Stimulated activated CD4-positive, alpha-beta T cell treated with anti-CD3 and anti-CD28 coated beads, Interleukin-1b, Interleukin-23, amount 100 ng/mL, for 4 hours (primary cell): ENCODE measurements at regions not wholly inside any gene's neighbourhood (a gene's known extent, or its start where the extent isn't known, plus 50 kb on each side); places are given as distances from the start of the nearest gene placed in this dataset.
"Not testable (repeated sequence)": the region's sequence is repeated elsewhere in the genome, so short reads cannot be mapped to it uniquely, and the experiment has no call there.

ENCODE experiments used
- DNase-seq, 2 donors: peaks; one replicate each; pipeline ENCODE4 v3.0.0-alpha.2; 2020; ENCODE audit warnings: low read depth in 2 of 2

DNA sequence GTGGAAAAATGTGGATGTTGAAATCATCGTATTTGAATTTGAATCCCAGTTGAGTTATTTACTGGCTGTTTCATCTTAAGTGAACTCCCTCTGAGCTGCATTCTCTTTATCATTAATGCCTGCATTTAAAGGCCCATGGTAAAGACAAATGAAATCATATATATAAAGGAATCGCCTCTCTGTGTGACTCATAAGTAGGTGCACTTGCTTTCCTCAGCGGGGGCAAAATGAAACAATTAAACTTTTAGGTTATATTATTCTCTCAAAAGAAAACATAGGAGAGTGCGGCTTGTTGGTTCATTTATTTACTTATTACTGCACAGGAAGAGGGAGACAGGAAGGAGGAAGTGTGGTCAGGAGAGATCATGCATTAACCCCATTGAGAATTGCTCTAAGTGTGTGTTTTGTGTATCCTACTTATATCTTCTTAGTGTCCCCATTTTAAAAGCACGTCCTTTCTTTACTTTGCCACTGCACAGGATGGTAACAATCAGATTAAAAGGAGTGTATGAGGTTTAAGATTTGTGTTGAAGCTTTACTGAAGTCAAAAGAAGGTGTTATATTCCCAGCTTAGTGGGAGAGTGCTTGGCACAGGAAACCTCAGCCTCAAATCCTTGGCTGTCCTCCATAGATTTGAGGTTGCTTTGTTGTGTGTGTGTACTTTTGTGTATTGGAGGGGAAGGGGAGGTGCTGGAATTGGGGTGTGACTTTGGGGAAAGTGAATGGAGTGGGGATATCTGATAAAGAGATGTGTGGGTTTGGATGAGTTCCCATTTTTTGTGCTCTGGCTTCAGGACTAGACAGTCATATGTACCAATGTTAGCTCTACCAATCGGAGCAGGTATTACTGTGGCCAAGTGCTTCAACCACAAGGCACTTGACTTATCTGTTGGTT is 595.8 kb upstream of the NR2F2 start:
- DNase-seq = no peak

DNA sequence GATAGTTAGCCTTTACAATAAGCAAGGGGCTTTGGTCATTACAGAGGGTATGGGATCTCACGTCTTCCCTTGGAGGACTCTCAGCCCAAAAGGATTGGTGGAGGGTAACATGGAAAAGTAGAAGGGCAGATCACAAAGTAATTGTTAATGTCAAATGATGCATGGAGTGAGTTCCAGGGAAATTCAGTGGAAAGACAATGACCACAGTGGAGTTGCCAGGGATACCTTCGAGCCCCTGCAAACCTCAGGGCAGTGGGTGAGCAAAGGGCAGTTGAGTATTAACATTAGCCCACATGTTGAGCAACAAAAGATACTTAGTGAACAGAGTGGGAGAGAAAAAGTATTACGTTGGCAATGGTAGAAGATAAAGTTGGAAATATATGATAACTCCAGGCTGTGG is 593.4 kb upstream of the NR2F2 start:
- no peak for DNase-seq

DNA sequence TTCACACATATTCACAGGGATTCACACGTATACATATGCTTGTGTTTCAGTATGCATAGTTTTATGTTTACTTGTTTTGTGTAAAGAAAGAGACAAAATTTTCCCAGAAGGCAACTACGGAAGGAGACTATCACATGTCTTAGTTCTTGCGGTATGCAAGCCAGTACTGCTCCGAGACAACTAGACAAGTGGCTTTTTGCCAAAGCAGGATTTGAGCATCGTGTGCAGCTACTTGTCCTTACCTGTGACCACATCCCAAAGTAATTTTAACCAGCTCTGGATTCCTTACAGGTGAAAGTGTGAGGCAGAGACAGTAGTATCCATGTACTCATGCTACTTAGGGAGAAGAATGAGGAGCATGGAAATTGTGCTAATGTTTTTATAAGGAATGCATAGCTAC is 591.4 kb upstream of the NR2F2 start:
- DNase-seq = no peak

DNA sequence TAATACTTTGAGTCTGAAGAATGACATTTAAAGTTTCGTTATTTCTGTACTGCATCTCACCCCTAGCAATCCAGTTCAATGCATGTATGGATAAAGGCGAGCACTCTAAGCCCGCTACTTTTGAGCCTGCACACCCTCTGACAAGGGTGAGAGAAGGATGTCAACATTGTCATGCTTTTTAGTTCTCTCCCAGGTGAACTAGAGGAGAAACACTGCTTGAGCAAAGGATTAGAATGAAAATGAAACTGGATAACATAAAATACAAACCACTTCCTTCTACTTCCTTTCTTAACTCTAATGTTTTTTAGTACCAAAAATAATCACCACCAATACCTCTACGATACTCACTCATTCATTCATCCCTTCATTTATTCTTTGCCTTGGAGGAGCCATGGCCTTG is 588.7 kb upstream of the NR2F2 start:
- DNase-seq = no peak

DNA sequence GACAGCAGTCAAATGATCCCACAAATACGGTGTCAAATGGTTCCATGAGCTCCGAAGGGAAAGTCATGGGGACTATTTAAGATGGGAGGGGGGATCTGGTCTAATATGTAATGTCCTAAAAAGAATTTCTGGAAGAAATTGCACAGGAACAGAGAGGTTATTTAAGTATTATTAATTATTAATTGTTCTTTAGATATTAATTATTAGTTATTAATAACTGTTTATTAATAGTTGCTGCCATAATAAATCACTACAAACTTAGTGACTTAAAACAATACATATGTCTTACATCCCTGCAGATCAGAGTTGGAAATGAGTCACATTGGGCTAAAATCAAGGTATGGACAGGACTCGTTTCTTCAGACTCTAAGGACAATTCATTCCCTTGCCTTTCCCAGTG is 588.2 kb upstream of the NR2F2 start:
- no peak for DNase-seq

DNA sequence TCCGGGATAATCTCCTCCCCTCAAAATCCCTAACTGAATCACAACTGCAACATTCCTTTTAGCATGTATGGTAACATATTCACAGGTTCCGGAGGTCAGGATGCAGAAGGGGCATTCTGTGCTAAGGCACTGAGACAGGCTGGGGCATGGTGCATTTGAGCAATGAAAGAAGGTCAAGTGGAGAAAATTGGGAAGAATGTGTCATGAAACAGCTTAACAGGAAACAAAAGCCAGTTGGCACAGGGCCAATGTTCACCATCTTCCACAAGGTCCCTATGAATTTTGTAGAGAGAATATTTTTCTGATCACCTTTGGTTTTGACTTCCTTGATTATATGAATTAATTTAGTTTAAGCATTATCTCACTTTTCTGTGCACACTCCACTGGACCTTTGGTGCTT is 587.7 kb upstream of the NR2F2 start:
- DNase-seq = no peak

DNA sequence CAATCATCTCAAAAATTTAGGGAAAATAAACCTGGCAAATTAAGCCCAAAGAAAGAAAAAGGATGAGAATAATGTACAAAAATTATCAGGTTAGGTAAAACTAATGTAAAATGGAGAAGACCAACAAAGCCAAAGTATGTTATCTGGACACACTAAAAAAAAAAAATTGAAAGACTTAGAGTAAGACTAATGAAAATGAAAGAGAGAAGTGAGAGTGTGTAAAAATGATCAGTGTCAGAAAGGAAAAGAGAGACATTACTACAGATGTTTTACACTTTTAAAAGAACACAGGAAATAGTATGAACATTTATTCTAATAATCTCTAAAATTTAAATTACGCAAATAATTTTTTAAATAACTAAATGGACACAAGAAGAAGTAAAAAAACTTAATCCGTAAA is 573.3 kb upstream of the NR2F2 start:
- no peak for DNase-seq

DNA sequence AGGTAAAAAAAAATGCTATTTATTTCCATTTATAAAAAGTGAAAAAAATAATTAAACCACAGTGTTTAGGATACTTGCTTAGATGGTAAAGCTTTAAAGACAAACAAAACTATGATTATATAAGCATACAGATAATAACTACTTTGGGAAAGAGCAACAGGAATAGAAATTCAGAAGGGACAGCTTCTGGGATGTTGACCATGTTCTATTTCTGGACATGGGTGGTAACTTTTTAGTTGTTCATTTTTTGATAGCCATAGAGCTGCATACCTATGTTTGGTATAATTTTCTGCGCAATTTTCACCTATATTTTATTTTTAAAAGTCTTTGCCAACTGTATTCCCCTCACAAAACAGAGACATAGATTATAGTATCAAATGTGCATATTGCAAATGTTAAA is 572.0 kb upstream of the NR2F2 start:
- DNase-seq = no peak

DNA sequence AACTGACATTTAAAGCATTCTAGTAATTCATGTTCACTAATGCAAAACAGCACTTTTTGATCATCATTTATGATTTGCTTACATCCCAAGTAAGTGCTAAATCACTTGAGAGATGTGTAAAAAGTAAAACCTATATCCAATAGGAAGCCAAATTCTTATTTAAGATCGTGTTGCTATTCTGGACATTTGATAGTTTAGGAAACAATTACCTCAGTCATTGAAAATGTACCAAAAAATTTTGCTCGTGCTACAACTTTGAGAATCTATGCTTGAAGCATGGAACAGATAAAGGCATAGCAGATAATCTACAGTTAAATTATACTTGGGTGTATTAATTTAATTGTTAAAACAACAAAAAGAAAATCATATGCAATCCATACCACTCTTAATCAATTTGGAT is 571.6 kb upstream of the NR2F2 start:
- no peak for DNase-seq

DNA sequence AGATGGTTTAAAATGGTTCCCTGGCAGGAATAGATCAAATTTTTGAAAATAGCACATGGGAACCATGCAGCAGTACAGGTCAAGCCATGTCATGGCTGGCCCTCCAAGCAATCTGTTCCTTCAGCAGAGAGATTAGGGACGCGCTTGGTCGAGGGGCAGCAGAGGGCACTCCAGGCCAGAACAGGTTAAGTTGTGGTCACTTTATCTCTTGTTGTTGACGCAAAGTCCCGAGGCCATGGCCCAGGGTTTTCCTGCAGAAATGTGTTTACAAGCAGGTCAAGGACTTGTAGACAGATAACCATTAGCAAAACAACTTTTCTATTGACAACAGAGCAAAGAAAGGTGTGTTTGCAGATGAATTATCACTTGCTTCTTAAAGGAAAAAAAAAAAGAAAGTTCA is 570.0 kb upstream of the NR2F2 start:
- DNase-seq = no peak

DNA sequence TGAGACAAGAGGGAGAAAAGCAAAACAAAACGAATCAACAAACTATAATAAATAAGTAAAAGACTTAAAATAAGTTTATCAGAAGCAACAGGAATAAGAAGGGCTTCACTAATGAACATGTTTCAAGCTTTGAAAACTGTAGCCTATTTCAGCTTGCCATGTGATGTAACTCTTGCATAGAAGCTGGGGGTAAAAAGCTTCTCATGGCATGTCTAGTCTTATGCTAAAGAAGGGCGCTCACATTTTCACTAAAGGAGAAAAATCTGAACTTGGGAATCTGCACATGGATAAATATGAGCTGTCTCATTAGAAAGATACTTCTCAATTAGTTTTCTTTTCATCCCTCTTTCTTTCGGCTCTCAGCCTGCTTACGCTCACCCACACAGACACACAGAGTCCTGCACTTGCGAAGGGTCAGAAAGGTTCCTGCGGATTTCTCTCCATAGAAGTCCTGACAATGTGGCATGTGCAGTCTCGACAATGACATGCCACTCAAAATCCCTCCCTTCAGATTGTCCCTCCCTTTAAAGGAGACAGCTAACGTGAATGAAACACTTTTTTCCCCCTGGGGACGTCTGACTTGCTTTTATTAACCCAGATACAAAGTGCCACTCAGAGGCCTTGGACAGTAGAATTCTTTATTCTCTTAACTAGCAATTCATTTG is 568.9 kb upstream of the NR2F2 start:
- DNase-seq = no peak

DNA sequence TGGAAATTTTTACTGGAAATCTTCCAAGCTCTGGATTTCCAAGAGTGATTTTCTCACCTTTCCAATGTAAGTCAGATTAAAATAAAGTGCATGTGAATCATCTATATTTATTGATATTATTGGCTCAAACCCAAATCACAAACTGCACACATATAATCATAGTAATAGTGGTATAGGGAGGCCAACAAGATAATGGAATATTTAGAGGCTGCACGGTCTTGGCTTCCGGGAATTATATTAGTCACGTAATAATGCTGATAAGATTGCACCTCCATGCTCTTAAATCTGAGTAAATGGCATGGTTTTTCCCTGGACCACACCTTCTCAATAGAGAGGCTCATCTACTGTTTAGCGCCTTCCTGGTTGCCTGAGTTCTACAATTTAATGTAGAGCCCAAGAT is 567.1 kb upstream of the NR2F2 start:
- DNase-seq = no peak

DNA sequence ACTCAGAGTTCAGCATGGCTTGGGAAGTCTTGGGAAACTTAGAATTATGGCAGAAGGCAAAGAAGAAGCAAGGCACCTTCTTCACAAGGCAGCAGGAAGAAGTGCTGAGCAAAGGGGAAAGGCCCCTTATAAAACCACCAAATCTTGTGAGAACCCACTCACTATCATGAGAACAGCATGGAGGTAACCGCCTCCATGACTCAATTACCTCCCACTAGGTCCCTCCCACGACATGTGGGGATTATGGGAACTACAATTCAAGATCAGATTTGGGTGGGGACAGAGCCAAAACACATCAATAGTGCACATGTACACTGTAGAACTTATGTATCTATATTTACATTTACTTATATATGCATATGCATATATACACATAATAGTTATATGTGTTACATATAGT is 565.3 kb upstream of the NR2F2 start:
- DNase-seq = no peak

DNA sequence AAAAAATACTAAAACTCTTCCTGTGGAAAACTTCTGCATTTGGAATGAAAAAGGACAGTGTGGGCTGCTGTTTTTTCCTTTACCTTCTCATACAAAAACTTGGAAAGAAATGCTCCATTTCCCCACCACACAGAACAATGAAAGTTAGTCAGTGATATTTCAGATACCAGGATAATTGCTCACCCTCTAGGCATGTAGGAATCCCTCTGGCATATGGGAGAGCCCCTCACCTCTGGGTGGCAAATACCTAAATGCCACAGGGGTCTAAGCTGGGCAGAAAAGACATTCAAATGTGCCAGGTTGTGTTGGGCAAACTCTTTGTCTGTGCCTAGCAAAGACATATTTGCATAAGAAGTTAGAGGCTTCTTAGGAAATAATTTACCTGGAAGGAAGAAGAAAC is 560.3 kb upstream of the NR2F2 start:
- DNase-seq = no peak

DNA sequence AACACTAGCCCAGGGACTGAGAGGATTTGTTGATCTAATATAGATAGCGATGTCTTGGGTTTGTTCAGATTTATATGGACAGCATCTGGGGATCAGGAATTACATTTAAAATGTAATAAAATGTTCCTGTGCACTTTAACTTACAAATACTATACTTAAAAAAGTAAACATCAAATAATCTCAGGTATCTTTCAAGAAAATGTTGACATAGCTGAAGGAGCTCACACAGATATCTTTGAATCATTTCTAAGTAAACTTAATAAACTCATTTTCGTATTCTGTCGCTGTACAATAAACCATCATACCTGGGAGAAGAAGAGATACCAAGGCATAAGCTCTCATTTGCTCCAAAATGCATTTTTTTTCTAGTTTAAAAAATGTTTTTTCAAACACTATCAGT is 557.5 kb upstream of the NR2F2 start:
- DNase-seq = no peak

DNA sequence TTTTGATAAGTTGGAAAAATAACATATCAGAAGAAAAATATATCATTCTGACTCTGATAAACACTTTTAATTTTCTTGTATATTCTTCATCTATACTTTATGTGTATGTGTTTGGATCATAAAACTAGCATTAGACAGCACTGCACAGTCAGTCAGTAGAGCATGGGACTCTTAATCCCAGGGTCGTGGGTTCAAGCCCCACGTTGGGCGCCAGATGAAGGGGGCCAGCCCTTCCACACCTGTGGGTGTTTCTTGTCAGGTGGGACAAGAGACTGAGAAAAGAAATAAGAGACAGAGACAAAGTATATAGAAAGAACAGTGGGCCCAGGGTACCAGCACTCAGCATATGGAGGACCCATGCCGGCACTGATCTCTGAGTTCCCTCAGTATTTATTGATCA is 546.0 kb upstream of the NR2F2 start:
- DNase-seq = no peak

DNA sequence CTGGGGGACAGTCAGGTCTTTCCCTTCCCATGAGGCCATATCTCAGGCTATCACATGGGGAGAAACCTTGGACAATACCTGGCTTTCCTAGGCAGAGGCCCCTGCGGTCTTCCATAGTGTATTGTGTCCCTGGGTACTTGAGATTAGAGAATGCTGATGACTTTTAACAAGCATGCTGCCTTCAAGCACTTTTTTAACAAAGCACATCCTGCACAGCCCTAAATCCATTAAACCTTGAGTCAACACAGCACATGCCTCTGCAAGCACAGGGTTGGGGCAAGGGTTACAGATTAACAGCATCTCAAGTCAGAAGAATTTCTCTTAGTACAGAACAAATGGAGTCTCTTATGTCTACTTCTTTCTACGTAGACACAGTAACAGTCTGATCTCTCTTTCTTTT is 545.2 kb upstream of the NR2F2 start:
- not testable (repeated sequence) for DNase-seq

DNA sequence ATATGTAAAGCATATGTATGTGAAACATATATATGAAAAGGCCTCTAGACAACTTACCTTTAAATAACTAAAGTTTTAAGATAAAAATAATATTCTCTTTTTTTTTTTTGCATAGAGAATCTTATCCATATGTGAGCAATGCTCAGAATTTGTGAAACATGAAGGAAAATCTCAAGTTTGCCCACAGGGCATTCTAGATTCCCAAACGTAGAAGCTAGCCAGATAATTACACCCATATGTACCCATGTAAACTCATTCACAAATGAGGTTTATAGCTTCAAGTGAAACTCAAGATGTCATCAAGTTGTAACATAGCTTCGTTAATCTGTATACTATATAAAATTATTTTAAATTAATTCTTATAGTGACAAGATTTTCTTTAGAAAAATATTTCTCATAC is 537.3 kb upstream of the NR2F2 start:
- DNase-seq = no peak

DNA sequence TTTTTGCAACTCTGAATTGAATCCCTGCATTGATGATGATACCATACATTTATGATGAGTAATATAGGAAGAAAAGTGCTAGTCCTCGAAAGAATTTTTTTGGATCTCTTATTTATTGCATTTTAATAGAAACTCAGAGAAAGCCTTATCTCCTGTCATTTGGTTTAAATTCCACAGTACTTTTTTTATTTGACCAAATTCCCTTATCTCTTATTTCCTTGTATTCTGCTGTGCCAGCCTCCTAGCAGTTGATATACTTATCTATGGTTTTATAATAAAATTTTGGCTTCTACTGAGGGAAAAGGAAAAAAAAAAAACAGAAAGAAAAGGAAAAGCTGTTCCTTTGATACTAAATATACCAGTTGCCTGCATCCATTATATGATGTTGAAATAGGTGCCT is 535.1 kb upstream of the NR2F2 start:
- no peak for DNase-seq

DNA sequence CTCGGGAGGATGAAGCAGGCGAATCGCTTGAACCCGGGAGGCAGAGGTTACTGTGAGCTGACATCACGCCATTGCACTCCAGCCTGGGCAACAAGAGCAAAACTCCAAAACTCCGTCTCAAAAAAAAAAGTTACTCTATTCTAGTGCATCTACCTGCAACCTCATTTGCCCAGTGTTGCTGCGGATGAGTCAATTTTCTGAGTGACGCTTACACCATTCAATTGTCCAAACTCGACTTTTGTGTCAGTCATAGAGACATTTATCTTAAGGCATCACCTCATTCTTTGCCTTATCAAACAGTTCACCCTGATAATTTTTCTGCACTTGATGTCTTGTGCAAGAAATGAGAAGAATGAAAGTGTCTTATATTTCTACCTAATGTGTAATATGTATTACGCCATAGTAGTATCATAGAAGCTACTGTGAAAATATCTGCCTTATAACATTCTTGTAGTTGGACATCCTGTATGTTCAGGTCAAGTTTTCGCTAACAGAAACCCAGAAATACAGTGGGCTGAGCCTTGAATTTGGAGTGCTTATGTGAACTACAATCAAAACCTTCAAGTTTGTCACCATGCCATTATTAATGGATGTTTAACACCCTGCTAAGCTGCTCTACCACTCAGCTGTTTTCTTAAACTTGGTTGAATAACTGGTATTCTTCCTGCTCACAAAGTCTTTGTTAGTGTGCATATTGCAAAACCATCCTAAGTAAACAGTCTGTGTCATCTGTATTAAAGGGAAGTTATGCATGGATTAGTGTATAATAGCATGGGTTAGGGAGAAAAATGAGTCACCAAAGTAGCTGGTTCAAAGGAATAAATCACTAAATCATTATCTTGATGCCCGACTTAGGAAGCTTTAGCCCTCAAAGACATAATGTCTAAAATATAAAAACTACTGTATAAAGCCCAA is 531.0 kb upstream of the NR2F2 start:
- DNase-seq = no peak

DNA sequence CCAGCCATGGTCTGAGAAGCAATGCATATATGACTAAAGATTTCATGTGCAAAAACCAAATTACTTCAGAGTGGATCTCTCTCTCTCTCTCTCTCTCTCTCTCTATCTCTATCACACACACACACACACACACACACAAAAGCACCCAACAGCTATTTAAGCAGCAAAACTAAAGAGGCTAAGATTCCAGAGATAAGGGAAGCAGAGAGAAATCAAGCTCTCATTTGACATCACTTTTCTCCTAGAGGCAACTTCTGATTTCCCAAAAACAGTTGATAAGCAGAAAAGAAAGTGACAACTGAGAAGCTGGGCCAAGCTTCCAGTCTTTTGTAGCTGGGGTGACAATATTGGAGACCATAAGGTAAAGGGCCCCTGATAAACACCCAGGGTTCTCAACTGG is 526.0 kb upstream of the NR2F2 start:
- no peak for DNase-seq

DNA sequence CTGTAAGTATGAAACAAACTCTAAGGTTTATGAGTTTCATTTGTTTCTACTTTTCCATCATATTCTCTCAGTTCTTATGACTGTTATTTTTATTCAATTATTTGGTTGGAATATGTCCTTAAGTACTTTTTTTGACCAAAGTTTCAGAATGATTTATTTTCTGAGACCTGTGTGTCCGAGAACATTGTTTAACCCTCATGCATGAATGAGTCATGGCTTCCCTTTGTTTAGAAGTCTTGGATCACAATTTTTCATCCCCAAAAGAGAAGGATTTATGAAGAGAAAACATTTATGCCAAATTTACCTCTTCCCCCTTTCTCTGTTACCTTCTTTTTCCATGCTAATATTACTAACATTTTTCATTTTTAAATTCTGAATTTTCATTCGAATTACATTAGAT is 518.0 kb upstream of the NR2F2 start:
- no peak for DNase-seq

DNA sequence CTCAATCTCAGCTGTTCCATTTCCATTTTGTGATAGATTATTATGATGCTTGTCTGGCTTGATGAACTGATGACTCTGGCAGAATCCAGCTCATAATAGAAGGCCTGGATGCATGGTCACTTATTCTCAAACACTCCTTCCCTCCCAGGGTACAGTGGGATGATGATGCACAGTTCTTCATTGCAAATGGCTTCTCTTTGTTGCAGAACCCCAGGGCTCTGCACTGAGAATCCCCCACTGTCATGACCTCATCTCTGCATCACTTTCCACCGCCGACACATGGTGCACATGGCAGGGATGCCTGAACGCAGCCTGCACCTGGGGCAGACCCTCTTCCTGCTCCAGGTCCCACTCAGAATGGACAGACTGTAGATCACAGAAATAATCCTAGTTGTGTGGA is 515.6 kb upstream of the NR2F2 start:
- DNase-seq = no peak
